GM19023 (cell line): ENCODE measurements at regions not wholly inside any gene's neighbourhood (a gene's known extent, or its start where the extent isn't known, plus 50 kb on each side); places are given as distances from the start of the nearest gene placed in this dataset.
"Not testable (repeated sequence)": the region's sequence is repeated elsewhere in the genome, so short reads cannot be mapped to it uniquely, and the experiment has no call there.

Experiments
- ATAC-seq: cut with Tn5 transposase; IDR thresholded peaks from one replicate; pipeline ENCODE4 v1.9.1; 2021; ENCODE audit warnings: mild to moderate bottlenecking, moderate library complexity; ENCODE audit not compliant: unreplicated experiment

DNA sequence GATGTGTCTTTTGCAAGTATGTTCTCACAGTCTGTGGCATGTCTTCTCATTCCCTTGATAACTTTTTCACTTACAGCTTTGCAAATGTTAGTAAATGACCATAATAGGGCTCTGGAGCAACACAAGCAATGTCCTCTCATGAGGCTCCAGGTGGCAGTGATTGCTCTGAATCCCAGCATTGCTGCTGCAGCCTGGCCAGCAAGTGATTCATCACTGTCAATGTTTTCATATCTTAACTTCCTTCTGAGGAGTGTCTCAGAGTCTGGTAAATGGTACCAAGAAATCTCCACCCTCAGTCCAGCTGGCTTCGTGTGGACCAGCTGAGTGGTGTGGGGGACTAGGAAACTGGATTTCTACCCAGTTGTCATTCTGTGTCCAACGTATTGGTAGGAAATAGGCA is 139.6 kb downstream of the MYLK4 start:
- no peak for ATAC-seq

DNA sequence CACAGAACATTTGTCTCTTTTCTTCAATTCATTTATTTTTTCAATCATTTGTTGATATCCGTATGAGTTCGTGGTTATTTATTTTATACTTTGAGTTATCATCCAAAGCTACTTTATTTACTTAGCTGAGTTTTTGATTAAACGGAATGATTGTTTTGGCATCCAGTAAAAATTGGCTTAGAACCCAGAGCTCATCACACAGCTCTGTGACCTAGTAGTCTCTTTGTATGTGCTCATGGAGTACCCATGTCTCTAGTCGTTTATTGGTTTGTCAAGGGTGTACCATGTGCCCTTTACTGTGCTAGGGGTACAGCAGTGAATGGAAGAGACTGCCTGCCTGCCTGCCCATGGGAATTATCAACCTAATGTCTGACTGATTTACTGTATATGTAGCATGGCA is 142.2 kb downstream of the MYLK4 start:
- no peak for ATAC-seq

DNA sequence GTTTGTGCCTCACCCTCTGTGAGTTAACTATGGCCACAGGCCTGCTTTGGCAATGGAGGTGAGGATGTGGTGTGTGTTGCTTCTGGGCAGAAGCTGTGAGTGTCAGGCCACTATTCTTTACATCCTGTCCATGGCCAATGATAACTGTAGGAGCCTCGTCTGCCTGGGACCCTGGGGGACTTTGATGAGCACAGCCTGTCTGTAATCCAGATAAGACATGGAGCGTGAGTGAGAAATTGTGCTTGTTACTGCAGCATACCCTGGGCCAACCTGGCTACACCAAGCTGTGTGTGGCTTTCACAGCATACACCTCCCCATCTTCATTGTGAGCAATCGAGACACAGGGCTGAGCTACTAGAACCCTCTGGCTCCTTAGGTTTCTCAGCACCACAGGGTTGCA is 150.4 kb downstream of the MYLK4 start:
- ATAC-seq, result no peak

DNA sequence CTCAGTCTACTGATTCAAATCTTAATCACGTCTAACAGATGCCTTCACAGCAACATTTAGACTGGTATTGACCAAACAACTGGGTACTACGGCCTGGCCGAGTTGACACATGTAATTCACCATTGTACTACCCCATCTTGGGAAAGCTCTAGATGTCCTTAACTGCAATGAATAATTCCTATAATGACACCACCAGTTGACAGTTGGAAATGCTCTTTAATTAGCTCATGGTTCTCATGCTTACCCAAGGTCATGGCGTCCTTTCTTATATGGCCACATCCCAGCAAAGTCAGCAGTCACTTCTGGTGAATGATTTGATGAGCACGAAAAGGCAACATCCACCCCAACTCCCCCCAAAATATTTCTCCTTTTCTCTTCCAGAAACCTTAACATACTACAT is 150.9 kb downstream of the MYLK4 start:
- no peak for ATAC-seq

DNA sequence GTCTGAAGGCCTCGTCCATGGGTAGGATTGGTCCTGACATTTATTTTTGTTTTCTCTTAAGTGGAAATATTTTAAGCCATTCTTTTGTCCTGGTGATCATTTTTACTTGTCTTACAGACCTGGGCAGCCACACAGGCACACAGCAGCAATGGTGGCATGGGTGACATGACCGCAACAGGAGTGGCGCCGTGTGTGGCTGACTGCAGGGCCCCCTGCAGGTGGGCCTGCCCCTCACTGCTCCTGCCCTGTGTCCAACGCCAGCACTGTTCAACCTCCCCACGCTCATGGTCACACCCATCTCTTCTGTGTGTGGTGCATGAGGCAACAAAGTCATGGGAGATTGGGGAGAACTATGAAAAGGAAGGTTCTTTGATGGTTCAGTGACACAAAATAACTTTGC is 151.9 kb downstream of the MYLK4 start:
- no peak for ATAC-seq

DNA sequence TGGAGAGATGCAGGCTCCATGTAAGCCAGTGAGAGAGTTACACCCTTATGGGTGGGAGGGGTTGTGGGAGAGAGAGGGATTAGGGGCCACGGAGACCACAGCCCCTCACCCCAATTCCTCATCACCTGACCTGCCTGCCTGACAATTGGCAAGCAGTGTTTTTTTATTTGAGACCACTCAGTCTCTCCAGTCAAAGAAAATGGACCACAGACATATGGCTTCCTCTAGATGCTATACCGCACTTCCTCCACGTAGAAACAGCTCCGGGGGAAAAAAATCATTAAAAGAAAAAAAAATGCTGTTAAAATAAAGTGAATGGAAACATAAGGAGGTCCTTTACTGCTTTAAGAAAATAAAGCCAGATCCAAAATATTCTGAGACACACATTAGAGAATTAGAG is 152.7 kb downstream of the MYLK4 start:
- ATAC-seq, result no peak

DNA sequence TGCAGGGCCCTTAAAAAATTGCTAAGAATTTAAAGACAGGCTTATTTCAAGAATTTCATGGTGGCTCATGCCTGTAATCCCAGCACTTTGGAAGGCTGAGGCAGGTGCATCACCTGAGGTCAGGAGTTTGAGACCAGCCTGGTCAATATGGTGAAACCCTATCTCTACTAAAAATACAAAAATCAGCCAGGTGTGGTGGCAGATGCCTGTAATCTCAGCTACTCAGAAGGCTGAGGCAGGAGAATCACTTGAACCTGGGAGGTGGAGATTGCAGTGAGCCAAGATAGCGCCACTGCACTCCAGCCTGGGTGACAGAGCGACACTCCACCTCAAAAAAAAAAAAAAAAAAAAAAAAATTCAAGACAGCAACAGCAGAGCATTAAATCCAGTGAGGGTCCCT is 153.3 kb downstream of the MYLK4 start:
- ATAC-seq, result not testable (repeated sequence)

DNA sequence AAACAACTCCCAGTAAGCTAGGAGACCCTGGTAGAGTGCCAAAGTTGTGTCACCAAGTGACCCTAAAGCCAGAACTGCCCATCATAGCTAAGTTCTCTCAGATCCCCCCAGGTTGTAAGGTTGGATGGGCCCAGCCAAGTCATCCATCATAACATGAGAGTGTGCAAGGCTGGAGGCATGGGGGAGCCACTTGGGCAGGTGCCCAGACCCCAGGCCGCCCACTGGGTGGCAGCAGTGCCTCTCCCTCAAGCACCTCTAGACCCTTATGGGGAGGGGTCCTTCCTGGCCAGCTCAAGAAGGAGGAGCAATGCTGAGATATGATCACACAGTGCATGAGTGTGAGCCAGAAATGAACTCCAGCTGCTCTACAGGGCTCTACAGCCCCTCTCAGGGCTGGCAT is 154.5 kb downstream of the MYLK4 start:
- ATAC-seq, result no peak

DNA sequence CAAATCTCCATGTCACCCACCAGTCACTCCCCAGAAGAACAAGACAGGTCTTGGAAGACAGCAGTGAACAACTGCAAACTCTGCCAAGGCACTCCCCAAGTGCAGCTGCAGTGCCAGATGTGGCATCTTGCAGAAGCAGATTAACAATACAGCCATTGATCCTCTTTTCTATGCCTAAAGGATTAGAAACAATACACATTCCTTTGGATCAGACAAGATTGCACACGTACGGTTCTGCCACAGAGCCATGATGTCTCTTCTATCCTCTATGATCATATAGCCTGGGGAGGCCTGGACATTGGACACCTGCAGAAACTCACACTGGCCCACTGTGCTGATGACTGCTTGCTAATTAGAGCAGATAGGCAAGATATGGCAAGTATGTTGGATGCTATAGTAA is 155.9 kb downstream of the MYLK4 start:
- ATAC-seq, result no peak

DNA sequence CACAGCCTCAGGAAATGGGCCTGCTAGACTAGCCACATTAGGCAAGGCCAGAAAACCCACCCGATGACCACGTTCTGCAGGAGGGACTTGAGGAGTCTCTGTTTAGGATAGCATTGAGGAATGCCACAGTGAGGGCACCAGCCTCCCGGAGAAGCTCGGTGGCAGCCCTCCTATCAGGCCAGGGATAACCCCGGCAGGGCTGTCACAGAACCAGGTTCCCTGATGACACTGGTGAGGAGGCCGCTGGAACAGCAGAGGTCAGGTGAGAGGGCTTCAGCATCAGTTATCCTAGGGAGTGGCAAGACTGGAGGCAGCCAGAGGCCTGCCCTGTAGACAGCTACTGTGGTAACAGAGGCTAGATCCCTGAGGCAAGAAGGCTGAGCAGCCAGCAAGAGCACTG is 157.6 kb downstream of the MYLK4 start:
- no peak for ATAC-seq

DNA sequence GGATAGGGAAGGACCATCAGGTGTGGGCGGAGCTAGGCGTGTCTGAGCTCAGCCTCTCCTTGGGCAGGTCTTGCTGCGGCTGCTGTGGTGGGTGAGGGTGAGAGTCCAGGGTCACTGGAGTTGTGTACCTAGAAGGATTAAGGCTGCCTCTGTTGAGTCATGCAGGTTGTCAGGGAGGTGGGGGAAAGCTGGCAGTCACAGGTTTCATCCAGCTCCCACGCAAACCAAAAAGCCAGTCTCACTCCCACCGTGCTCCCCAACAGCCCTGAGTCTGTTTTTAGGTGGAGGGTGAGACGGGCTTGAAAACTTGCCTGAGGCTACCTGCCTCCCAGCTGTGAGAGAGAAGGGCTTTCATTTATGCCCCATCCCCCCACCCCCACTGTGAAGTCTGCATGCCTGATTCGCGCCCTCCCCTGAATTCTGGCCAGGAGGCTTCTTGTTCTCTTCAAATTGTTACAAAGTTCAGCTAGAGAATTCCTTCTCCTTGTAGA is 161.5 kb downstream of the MYLK4 start:
- no peak for ATAC-seq

DNA sequence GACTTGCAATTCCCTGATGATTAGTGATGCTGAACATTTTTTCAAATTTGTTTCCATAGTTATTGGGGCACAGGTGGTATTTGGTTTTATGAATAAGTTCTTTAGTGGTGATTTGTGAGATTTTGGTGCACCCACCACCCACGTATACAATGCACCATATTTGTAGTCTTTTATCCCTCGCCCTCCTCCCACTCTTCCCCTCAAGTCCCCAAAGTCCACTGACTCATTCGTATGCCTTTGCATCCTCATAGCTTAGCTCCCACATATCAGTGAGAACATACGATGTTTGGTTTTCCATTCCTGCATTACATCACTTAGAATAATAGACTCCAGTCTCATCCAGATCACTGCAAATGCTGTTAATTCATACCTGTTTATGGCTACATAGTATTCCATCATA is 167.3 kb downstream of the MYLK4 start:
- ATAC-seq, result no peak

DNA sequence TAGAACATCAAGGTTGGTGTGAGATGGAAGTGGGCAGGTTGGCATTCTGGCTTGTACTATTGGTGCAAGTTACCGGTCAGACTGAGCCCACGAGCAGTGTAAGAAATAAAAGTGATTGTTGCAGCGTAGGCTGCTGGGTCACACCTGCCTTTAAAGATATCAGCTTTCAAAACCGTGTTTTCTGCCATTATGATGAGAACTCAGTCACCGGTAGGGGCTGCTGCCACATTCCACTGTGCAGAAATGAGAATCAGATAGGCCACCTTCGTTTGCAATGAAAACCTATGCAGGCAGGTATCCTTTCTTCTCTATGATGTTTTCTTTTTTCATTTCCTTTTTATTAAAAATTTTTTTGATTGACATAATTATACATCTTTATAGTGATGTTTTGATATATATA is 168.5 kb downstream of the MYLK4 start:
- ATAC-seq, result no peak

DNA sequence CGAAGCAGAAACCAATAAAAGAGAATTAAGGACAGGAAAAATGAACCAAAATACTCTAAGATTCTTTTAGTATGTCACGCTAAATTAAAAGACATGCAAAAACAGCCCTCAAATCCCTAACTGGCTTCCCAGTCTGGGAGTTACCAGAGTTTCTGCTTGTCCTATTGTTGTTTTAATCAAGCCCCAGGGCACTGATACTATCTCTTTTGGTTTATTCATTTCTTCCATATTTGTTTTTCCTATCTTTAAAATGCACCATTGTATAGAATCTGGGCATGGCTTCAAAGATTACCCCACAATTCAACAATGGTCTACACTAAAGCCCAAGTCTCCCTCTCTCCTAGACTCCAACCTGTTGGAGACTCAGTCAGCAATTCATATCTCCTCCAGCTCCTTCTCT is 169.1 kb downstream of the MYLK4 start:
- ATAC-seq, result no peak

DNA sequence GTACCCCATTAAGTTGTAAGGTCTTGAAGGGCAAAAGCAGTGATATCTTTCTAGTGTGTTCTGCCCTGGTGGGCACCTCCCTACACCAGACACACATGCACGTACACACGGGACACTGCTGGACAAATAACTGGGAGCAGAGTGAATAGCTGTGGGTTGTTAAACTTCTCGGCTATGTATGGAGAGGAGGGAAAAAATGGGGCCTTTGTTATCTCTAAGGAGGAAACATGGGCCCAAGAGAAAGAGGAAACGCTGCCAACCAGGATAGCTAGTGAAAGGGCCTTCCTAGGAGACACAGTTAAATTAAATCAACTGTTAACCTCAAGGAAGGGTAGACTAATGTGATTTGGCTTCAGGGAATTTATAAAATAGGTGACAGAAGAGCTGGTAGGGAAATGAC is 169.7 kb downstream of the MYLK4 start:
- ATAC-seq, result no peak

DNA sequence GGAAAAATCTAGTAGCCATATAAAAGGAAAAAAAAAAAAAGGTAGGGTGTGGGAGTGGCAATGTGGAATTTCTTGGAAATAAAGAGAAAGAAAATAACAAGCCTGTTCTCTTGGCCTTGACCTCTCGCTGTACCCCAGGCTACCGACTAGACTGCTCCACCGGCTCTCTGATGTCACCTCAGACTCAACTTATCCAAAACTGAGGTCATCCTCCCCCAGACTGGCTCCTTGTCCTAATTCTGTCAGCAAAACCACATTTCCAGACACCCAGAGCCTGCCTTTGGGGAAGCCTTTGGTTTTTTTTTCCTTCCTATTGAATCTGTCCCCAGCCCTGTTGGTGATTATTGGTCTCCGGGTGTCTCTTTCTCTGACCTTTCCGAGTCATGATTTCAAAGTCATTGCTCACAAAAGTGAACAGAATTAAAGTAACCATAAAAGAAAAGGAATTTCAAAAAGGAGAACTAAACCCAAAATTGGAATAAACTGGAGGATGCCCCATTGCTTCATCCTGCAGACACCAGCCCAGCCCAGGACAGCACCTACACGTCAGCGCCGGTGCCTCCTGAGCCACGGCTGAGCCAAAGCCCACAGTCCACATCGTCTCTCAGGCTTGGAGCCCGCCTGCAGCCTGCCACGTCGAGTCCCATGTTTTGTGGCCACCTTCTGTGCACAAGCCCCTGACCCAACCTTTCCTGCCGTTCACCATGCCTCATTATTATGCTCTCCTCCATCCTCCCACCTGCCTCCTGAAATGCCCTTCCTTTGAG is 170.7 kb downstream of the MYLK4 start:
- no peak for ATAC-seq

DNA sequence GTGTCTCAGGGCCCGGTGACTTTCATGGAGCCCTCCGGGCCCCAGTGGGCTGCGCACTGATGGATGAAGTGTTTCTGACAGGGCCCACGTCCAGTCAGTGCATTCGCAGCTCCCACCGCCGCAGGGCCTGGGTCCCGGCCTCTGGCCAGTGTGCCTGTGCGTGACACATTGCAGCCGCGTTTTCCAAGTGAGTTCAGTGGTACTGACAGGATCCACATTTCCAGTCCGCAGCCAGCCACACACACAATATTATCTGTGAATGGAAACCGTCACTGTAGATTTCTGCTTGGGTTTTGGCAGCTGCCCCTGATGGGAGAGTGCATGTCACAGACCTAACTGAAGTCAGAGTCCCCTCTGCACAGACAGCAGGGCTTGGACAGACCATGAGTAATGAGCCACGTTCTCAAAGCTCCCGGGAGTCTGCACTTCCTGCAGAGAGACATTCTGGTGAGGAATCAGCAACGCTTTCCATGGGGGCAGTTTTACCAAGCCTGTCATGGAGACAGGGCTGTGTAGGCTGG is 171.4 kb downstream of the MYLK4 start:
- ATAC-seq, result no peak

DNA sequence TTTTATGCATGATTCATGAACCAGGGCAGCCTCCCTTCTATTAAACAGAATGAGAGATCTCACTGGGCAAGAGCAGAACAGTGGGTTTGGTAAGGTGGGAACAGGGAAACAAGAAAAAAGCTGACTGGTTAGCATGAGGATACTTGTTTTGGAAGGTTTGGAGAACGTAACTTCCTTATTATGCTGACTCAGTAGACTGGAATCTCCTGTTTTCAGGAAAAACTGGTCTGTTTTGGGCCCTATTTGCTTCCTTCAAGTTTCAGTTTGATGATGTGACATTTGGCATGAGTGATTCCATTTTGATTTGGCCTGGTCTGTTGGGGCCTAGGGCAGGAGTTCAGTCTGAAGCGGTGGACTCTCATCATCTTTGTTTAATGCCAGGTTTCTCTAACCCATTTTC is 172.0 kb downstream of the MYLK4 start:
- ATAC-seq, result no peak

DNA sequence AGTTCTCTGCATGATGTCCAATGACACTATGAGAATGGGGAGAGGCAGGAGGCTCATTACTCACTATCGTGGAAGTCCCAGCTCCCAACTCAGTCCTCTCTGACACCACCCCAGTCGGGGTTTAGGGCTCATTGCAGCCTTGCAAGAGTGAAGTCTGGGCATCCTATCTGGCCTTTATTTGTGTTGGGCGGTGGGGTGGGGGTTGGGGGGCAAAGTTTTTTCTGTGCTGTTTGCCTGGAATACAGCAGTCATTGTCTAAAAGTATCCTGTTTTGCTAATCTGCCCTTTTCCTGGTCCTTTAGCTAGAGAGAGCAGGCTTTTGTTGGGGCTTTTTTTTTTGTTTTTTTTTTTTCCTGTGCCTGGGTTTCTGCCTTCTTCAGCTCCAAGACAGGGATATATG is 174.2 kb downstream of the MYLK4 start:
- no peak for ATAC-seq

DNA sequence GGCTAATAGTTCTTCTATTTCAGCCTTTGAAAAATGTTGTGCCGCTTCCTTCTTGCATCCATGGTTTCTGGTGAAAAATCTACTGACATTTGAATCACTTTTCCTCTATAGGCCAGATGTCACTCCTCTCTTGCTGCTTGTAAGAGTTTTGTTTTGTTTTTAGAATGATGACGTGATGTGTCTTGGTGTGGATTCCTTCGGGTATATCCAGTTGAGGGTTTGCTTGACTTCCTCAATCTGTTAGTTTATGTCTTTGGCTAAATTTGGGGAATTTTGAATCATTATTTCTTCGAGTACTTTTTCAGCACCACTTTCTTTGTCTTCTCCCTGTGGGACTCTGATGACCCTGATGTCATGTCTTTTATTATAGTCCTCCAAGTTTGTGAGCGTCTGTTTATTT is 175.5 kb downstream of the MYLK4 start:
- ATAC-seq, result no peak

DNA sequence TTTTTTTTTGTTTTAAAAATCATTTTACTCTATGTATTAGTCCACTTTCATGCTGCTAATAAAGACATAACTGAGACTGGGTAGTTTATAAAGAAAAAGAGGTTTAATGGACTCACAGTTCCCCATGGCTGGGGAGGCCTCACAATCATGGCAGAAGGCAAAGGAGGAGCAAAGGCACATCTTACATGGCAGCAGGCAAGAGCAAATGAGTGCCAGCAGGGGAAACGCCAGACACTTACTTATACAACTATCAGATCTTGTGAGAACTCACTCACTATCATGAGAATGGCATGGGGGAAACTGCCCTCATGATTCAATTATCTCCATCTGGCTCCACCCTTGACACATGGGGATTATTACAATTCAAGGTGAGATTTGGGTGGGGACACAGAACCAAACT is 181.3 kb downstream of the MYLK4 start:
- ATAC-seq, result not testable (repeated sequence)

DNA sequence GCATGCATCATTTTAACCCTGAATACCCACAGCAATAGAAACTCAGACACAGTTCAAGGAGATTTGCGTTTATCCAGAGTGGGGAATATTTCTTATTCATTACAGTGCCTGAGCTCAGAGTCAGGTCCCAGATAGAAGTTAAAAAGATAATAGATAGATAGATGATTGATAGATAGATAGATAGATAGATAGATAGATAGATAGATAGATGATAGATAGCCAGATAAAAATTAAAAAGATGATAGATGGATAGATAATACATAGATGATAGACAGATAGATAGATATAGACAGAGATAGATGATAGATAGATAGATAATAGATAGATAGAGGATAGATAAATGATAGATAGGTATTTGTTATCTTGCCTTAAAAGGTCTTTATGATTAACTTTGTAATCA is 184.7 kb downstream of the MYLK4 start:
- ATAC-seq, result no peak

DNA sequence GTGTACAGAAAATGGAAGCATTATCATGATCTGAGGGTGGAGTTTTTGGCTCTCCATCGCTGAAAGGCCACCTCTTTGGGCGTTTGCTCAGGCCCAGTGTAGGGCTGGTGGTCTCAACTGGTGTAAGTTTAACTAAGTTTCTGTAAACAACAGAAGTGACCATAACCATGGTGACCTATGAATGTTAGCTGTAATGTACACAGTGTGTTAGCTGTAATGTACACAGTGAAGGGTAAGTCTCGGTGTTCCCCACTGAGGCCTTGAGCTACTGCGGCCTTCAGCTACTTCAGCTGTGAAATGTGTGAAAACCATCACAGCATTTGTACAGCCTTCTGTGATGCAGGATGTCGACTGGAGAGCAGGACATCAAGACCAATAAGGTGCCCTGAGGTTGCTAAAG is 185.2 kb downstream of the MYLK4 start:
- ATAC-seq, result no peak
